Nephron progenitor cell (in vitro differentiated cells): ENCODE measurements at regions not wholly inside any gene's neighbourhood (a gene's known extent, or its start where the extent isn't known, plus 50 kb on each side); places are given as distances from the start of the nearest gene placed in this dataset.

Experiments used
- DNase-seq: peaks from one replicate; pipeline ENCODE4 v3.0.0; 2021
- H3K27ac Mint-ChIP-seq: 2 replicates; pipeline ENCODE4 v1.8.0; 2021; ENCODE audit warnings: mild to moderate bottlenecking, moderate library complexity, mixed read lengths
- H3K27me3 Mint-ChIP-seq: 2 replicates; pipeline ENCODE4 v1.8.0; 2021; ENCODE audit warnings: mild to moderate bottlenecking, low read depth, mixed read lengths; ENCODE audit not compliant: poor library complexity
- H3K36me3 Mint-ChIP-seq: 2 replicates; pipeline ENCODE4 v1.8.0; 2021; ENCODE audit warnings: low read depth, mixed read lengths
- H3K4me1 Mint-ChIP-seq: 2 replicates; pipeline ENCODE4 v1.8.0; 2021; ENCODE audit warnings: mixed read lengths
- H3K4me3 Mint-ChIP-seq: 2 replicates; pipeline ENCODE4 v1.8.0; 2021; ENCODE audit warnings: mild to moderate bottlenecking, moderate library complexity, mixed read lengths
- H3K9me3 Mint-ChIP-seq: 2 replicates; pipeline ENCODE4 v1.8.0; 2021; ENCODE audit warnings: mild to moderate bottlenecking, moderate library complexity, mixed read lengths
- CTCF ChIP-seq: fragments of 200-600 bp; sonication (generic); IDR thresholded peaks from 2 replicates; pipeline ENCODE4 v1.5.0; 2021; ENCODE audit warnings: antibody characterized with exemption

- Mint-ChIP-seq H3K27ac (no peak overlapping the region), H3K4me1 (peaks cover 65% of the 10 kb centered on the region), H3K4me3 (no peak overlapping the region), H3K27me3 (peaks cover 2% of the 10 kb centered on the region), H3K36me3 (no peaks in the 10 kb centered on the region), H3K9me3 (no peaks in the 10 kb centered on the region)
- no peak for TF ChIP-seq CTCF
- DNase-seq, result no peak
Measured at GRCh38 chr10:78476156-78476555, 442.5 kb downstream of the RPS24 start.

DNA sequence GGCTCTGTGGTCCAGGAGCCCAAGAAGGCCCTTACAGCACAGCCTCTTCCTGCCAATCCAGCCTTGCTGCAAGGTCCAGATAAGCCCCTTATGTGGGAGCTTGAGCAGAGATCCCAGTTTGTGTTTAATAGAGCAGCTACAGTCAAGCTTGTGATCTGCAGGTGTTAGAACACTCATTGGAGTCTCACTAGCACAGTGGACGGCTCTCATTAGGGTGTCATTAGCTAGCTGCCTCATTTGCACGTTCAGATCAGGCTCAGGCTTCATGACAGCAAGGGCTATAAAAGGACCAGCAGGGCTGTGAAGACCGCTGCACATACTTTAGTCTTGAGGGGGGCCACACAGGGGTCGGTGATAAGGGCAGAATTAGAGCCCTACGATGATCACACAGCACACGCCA is 443.2 kb downstream of the RPS24 start:
- DNase-seq, result no peak
- peaks cover 2% of the 10 kb centered on the region for H3K27me3 Mint-ChIP-seq
- peaks cover 58% of the 10 kb centered on the region for H3K4me1 Mint-ChIP-seq
- no peaks in the 10 kb centered on the region for H3K36me3 Mint-ChIP-seq
- no peak overlapping the region for H3K4me3 Mint-ChIP-seq
- no peak for TF ChIP-seq CTCF
- no peak overlapping the region for H3K27ac Mint-ChIP-seq
- H3K9me3 Mint-ChIP-seq, result no peaks in the 10 kb centered on the region

GRCh38 chr10:78478919-78479318 is 445.3 kb downstream of the RPS24 start:
- Mint-ChIP-seq H3K27ac (no peak overlapping the region), H3K4me1 (peaks cover 38% of the 10 kb centered on the region), H3K9me3 (no peaks in the 10 kb centered on the region), H3K4me3 (no peak overlapping the region), H3K27me3 (peaks cover 2% of the 10 kb centered on the region), H3K36me3 (no peaks in the 10 kb centered on the region)
- TF ChIP-seq CTCF, result no peak
- DNase-seq, result no peak

DNA sequence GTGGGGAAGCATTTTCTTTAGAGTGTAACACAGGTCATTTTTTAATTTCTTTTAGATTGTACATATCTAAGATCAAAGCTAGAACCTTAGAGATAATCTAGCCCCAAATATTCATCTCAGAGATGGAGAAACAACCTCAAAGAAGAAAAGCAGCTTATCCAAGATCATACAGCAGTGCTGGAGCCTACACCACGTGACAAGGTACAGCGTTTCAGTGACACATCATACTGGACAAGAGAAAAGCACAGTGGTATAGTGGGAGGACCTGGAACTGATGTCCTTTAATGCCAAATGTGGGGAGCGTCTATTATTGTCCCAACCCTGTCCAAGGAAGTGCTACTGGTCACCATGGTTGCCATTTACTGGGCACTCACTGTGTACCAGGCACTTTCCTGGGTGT is 445.8 kb downstream of the RPS24 start:
- DNase-seq, result no peak
- TF ChIP-seq CTCF, result no peak
- H3K27ac Mint-ChIP-seq, result no peak overlapping the region
- peaks cover 2% of the 10 kb centered on the region for H3K27me3 Mint-ChIP-seq
- no peak overlapping the region for H3K4me3 Mint-ChIP-seq
- peaks cover 33% of the 10 kb centered on the region for H3K4me1 Mint-ChIP-seq
- H3K9me3 Mint-ChIP-seq, result no peaks in the 10 kb centered on the region
- no peaks in the 10 kb centered on the region for H3K36me3 Mint-ChIP-seq

- TF ChIP-seq CTCF, result no peak
- DNase-seq, result no peak
- peaks cover 6% of the 10 kb centered on the region for H3K27me3 Mint-ChIP-seq
- H3K9me3 Mint-ChIP-seq, result no peaks in the 10 kb centered on the region
- no peaks in the 10 kb centered on the region for H3K36me3 Mint-ChIP-seq
- H3K4me3 Mint-ChIP-seq, result no peak overlapping the region
- H3K27ac Mint-ChIP-seq, result no peak overlapping the region
- peaks cover 12% of the 10 kb centered on the region for H3K4me1 Mint-ChIP-seq
Measured at GRCh38 chr10:78481842-78482241, 448.2 kb downstream of the RPS24 start.

- no peak overlapping the region for H3K4me3 Mint-ChIP-seq
- TF ChIP-seq CTCF, result no peak
- peaks cover 4% of the 10 kb centered on the region for H3K4me1 Mint-ChIP-seq
Measured at GRCh38 chr10:78483641-78484040, 450.0 kb downstream of the RPS24 start.

More at GRCh38 chr10:78483641-78484040, 450.0 kb downstream of the RPS24 start:
- peaks cover 4% of the 10 kb centered on the region for H3K9me3 Mint-ChIP-seq
- H3K36me3 Mint-ChIP-seq, result peaks cover 2% of the 10 kb centered on the region
- no peak overlapping the region for H3K27ac Mint-ChIP-seq
- peaks cover 7% of the 10 kb centered on the region for H3K27me3 Mint-ChIP-seq
- DNase-seq, result no peak
